A549 (cell line): ENCODE measurements at regions not wholly inside any gene's neighbourhood (a gene's known extent, or its start where the extent isn't known, plus 50 kb on each side); places are given as distances from the start of the nearest gene placed in this dataset.

Source experiments
- ATAC-seq, 2 experiments: fragments of 200-7000 bp in 1 of 2; fragments of >200 bp in 1 of 2; cut with Nextera tagmentation in 1 of 2; cut with Tn5 transposase in 1 of 2; 3 replicates each; pipeline versions ENCODE4 v1.8.0 to v1.9.1; 2018 to 2020; ENCODE audit warnings: mild to moderate bottlenecking in 1 of 2, moderate library complexity in 1 of 2
- CTCF ChIA-PET: fragments of 300-600 bp; sonication (Branson Sonifier 250); formaldehyde crosslinking; extraction: SDS; loops from one replicate; lab custom pipeline; 2021; ENCODE audit warnings: antibody characterized with exemption, inconsistent platforms; lab: Yijun Ruan, JAX
- POLR2A ChIA-PET: fragments of 350-600 bp; formaldehyde crosslinking; extraction: SDS; loops from one replicate; lab custom pipeline; 2021; ENCODE audit warnings: antibody characterized with exemption, inconsistent platforms; lab: Yijun Ruan, JAX
- DNase-seq, 2 experiments: peaks; one replicate each; pipeline versions ENCODE4 v3.0.0 to v3.0.0-alpha.2; 2011 to 2016; ENCODE audit warnings: low read depth in 1 of 2, low spot score in 1 of 2
- FAIRE-seq: peaks from 2 replicates; lab custom pipeline; 2011; peaks lifted over from hg19 to GRCh38; lab: Jason Lieb, UNC
- H3K27ac ChIP-seq, 2 experiments: fragments of >200 bp; sonication (Bioruptor Twin); formaldehyde crosslinking; 3 replicates each; pipeline ENCODE4 v1.5.1; 2016 to 2017
- H3K4me1 ChIP-seq: fragments of >200 bp; sonication (Bioruptor Twin); formaldehyde crosslinking; 3 replicates; pipeline ENCODE4 v1.6.1; 2016
- H3K4me2 ChIP-seq: fragments of >200 bp; sonication (Bioruptor Twin); formaldehyde crosslinking; 3 replicates; pipeline ENCODE4 v1.6.1; 2016
- H3K4me3 ChIP-seq: fragments of >200 bp; sonication (Bioruptor Twin); formaldehyde crosslinking; 3 replicates; pipeline ENCODE4 v1.5.1; 2016
- H3K9me3 ChIP-seq: fragments of >200 bp; sonication (Bioruptor Twin); formaldehyde crosslinking; 3 replicates; pipeline ENCODE4 v1.6.1; 2016
- BHLHE40 ChIP-seq: IDR thresholded peaks from 2 replicates; pipeline ENCODE4 v1.6.1; 2012; ENCODE audit warnings: low read depth, low read length, inconsistent platforms
- CEBPB ChIP-seq, 2 experiments: fragments of >200 bp in 1 of 2; sonication (Bioruptor Twin) in 1 of 2; formaldehyde crosslinking in 1 of 2; IDR thresholded peaks; 2 replicates each; pipeline ENCODE4 v1.6.1; 2012 to 2016
- CHD2 ChIP-seq: fragments of 150-350 bp; IDR thresholded peaks from 2 replicates; pipeline ENCODE4 v1.6.1; 2014; ENCODE audit warnings: low read length; ENCODE audit not compliant: partially characterized antibody
- CHD4 ChIP-seq: fragments of 200-600 bp; sonication (generic); IDR thresholded peaks from 2 replicates; pipeline ENCODE4 v1.6.1; 2016; ENCODE audit warnings: antibody characterized with exemption, mild to moderate bottlenecking, borderline replicate concordance
- EHMT2 ChIP-seq: fragments of 200-600 bp; sonication (generic); IDR thresholded peaks from 2 replicates; pipeline ENCODE4 v1.6.1; 2016; ENCODE audit warnings: antibody characterized with exemption, low read depth, mild to moderate bottlenecking, moderate library complexity
- ELK1 ChIP-seq: fragments of 150-350 bp; IDR thresholded peaks from 2 replicates; pipeline ENCODE4 v1.6.1; 2014; ENCODE audit warnings: low read depth, mild to moderate bottlenecking, low read length
- FOSL2 ChIP-seq, 2 experiments: fragments of 450-650 bp in 1 of 2; fragments of >200 bp in 1 of 2; sonication (Bioruptor Twin) in 1 of 2; formaldehyde crosslinking; IDR thresholded peaks; 2 replicates each; pipeline versions ENCODE4 v1.5.0 to v1.6.1; 2016 to 2020; ENCODE audit warnings: mild to moderate bottlenecking in 1 of 2, moderate library complexity in 1 of 2
- GATA3 ChIP-seq: IDR thresholded peaks from 2 replicates; pipeline ENCODE4 v1.6.1; 2012; ENCODE audit warnings: borderline replicate concordance
- HEYL ChIP-seq: fragments of 250-450 bp; sonication (Bioruptor Pico); IDR thresholded peaks from 2 replicates; pipeline ENCODE4 v1.8.0; 2021; ENCODE audit warnings: mild to moderate bottlenecking, moderate library complexity
- HOXB5 ChIP-seq: fragments of 250-450 bp; sonication (Bioruptor Pico); IDR thresholded peaks from 2 replicates; pipeline ENCODE4 v1.5.0; 2020; ENCODE audit warnings: mild to moderate bottlenecking, moderate library complexity
- JUN ChIP-seq, 2 experiments: fragments of >200 bp; sonication (Bioruptor Twin); formaldehyde crosslinking; IDR thresholded peaks; 2 replicates in 1 of 2; 3 replicates in 1 of 2; pipeline ENCODE4 v1.6.1; 2016 to 2017
- KDM5A ChIP-seq: fragments of 200-600 bp; sonication (generic); IDR thresholded peaks from 2 replicates; pipeline ENCODE4 v1.6.1; 2016; ENCODE audit warnings: antibody characterized with exemption, mild to moderate bottlenecking
- MAFK ChIP-seq: fragments of 450-650 bp; IDR thresholded peaks from 2 replicates; pipeline ENCODE4 v1.6.1; 2014; ENCODE audit not compliant: partially characterized antibody
- PHF8 ChIP-seq: fragments of 200-600 bp; sonication (generic); IDR thresholded peaks from 2 replicates; pipeline ENCODE4 v1.6.1; 2016; ENCODE audit warnings: low read depth, mild to moderate bottlenecking, antibody characterized with exemption, moderate library complexity, borderline replicate concordance
- POLR2A ChIP-seq: IDR thresholded peaks from 2 replicates; pipeline ENCODE4 v1.6.1; 2012; ENCODE audit warnings: mild to moderate bottlenecking, low read length
- POLR2AphosphoS2 ChIP-seq: conservative IDR thresholded peaks from 2 replicates; pipeline ENCODE4 v1.6.1; 2012; ENCODE audit warnings: low read length, improper control_type of control experiment, inconsistent platforms
- RARB ChIP-seq: fragments of 250-450 bp; sonication (Bioruptor Pico); IDR thresholded peaks from 2 replicates; pipeline ENCODE4 v1.8.0; 2021; ENCODE audit warnings: mild to moderate bottlenecking, moderate library complexity
- RCOR1 ChIP-seq: fragments of 150-350 bp; IDR thresholded peaks from 2 replicates; pipeline ENCODE4 v1.6.1; 2014; ENCODE audit warnings: antibody characterized with exemption, low read length, low read depth
- RFX5 ChIP-seq: fragments of 450-650 bp; IDR thresholded peaks from 2 replicates; pipeline ENCODE4 v1.7.1; 2014; ENCODE audit warnings: antibody characterized with exemption, mild to moderate bottlenecking, moderate library complexity
- SMC3 ChIP-seq: fragments of >200 bp; sonication (Bioruptor Twin); formaldehyde crosslinking; IDR thresholded peaks from 3 replicates; pipeline ENCODE4 v1.6.1; 2018; ENCODE audit warnings: inconsistent platforms
- ZNF302 ChIP-seq: fragments of 250-450 bp; sonication (Bioruptor Pico); IDR thresholded peaks from 2 replicates; pipeline ENCODE4 v1.9.0; 2021; ENCODE audit warnings: inconsistent platforms, mild to moderate bottlenecking, moderate library complexity
- WGBS: methylation state at CpG from one replicate; pipeline ENCODE4 v1.1.6; 2017; ENCODE audit errors: missing lambda C conversion rate; 5-methylcytosine and 5-hydroxymethylcytosine counted together
- TF ChIP-seq, protein P1 (sequence below): fragments of 250-450 bp; sonication (Bioruptor Pico); IDR thresholded peaks from 2 replicates; pipeline ENCODE4 v1.5.0; 2020; ENCODE audit warnings: low read depth, mild to moderate bottlenecking, moderate library complexity
- TF ChIP-seq, protein P2 (sequence below): fragments of >200 bp; sonication (Bioruptor Twin); formaldehyde crosslinking; IDR thresholded peaks from 3 replicates; pipeline ENCODE4 v1.5.1; 2016

- no peak for FAIRE-seq
- 74% methylated on average over 5 of the region's 5 CpGs for WGBS
Measured at GRCh38 chr13:110802260-110802659, 88.8 kb downstream of the ING1 start.

DNA sequence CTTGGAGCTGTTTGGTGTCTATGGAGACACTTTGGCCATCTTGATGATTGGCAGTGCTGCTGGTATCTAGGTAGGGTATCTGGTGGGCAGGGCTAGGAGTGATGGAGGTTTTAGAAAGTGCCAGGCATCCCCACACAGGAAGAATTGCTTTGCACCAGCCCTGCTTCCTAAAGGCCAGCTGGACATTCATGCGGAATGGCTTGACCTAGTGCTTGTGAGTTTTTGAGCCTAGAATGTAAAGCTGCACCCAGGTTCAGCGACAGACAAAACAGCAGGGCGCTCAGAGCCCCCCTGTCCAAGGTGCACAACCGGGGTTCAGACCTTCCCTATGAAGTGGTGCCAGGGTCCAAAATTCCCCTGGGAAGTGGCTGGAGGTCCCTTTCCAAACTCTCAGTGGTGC lies 93.1 kb downstream of the ING1 start:
- ATAC-seq (no peak), DNase-seq (no peak), FAIRE-seq (no peak)
- Histone ChIP-seq H3K4me1 (no peaks in the 10 kb centered on the region), H3K9me3 (no peaks in the 10 kb centered on the region), H3K27ac (no peak overlapping the region), H3K4me3 (no peak overlapping the region), H3K4me2 (no peak overlapping the region)
- POLR2A ChIA-PET, result no interaction called here
- no peak for TF ChIP-seq POLR2AphosphoS2
- no peak for TF ChIP-seq PHF8
- no peak for TF ChIP-seq RARB (CRISPR knock-in tag)
- no peak for TF ChIP-seq BHLHE40
- TF ChIP-seq ZNF302 (CRISPR knock-in tag), result no peak
- TF ChIP-seq HEYL, result no peak
- no peak for TF ChIP-seq CHD4
- TF ChIP-seq HOXB5 (CRISPR knock-in tag), result no peak
- no peak for TF ChIP-seq FOSL2 (IDR thresholded peaks at IDR 0.05)
- no peak for TF ChIP-seq FOSL2 (CRISPR knock-in tag; IDR thresholded peaks at IDR 0.05)
- CTCF ChIA-PET, result interaction anchor here (1.9 kb wide), 1 partner anchor 12 kb away, joined by 8 read pairs; no protein-coding TSS in a partner anchor
- WGBS, result 52% methylated on average over 2 of the region's 4 CpGs

More at GRCh38 chr13:110802260-110802659, 88.8 kb downstream of the ING1 start:
- no peak for DNase-seq
- no peak overlapping the region for H3K27ac ChIP-seq
- no peaks in the 10 kb centered on the region for H3K4me1 ChIP-seq
- no peak overlapping the region for H3K4me3 ChIP-seq
- CTCF ChIA-PET, result no interaction called here
- no peak for ATAC-seq
- no peak overlapping the region for H3K4me2 ChIP-seq
- POLR2A ChIA-PET, result no interaction called here
- no peak for TF ChIP-seq EHMT2
- TF ChIP-seq ZNF302 (CRISPR knock-in tag), result no peak
- no peak for TF ChIP-seq MAFK
- no peak for TF ChIP-seq HEYL
- no peak for TF ChIP-seq RFX5
- no peak for TF ChIP-seq RARB (CRISPR knock-in tag)
- no peak for TF ChIP-seq POLR2A
- no peak for TF ChIP-seq ELK1
- no peak for TF ChIP-seq GATA3
- no peak for TF ChIP-seq SMC3
- TF ChIP-seq, protein P1, sequence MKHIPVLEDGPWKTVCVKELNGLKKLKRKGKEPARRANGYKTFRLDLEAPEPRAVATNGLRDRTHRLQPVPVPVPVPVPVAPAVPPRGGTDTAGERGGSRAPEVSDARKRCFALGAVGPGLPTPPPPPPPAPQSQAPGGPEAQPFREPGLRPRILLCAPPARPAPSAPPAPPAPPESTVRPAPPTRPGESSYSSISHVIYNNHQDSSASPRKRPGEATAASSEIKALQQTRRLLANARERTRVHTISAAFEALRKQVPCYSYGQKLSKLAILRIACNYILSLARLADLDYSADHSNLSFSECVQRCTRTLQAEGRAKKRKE (CRISPR knock-in tag), result no peak
- no peaks in the 10 kb centered on the region for H3K9me3 ChIP-seq

DNA sequence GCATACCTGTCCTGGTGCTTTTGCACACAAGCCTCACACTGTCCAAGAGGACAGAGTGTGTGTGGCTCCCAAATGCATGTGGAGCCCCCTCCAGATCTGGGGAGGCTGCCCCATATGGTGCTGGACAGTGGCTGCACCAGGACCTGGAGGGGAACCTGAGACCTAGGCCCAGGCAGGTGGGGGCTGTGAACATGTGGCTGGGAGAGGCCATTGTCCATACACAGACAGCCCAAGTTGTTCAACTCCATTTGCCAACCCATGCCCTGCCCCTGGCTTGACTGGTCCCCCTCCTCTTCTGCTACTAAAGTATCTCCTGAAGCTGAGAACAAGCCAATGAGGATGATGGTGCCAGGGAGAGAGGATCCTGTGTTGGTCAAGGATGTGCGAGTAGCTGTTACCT lies 94.0 kb downstream of the ING1 start:
- H3K27ac ChIP-seq, result no peak overlapping the region
- no peaks in the 10 kb centered on the region for H3K9me3 ChIP-seq
- H3K4me3 ChIP-seq, result no peak overlapping the region
- POLR2A ChIA-PET, result no interaction called here
- no peaks in the 10 kb centered on the region for H3K4me1 ChIP-seq
- TF ChIP-seq, protein P2, sequence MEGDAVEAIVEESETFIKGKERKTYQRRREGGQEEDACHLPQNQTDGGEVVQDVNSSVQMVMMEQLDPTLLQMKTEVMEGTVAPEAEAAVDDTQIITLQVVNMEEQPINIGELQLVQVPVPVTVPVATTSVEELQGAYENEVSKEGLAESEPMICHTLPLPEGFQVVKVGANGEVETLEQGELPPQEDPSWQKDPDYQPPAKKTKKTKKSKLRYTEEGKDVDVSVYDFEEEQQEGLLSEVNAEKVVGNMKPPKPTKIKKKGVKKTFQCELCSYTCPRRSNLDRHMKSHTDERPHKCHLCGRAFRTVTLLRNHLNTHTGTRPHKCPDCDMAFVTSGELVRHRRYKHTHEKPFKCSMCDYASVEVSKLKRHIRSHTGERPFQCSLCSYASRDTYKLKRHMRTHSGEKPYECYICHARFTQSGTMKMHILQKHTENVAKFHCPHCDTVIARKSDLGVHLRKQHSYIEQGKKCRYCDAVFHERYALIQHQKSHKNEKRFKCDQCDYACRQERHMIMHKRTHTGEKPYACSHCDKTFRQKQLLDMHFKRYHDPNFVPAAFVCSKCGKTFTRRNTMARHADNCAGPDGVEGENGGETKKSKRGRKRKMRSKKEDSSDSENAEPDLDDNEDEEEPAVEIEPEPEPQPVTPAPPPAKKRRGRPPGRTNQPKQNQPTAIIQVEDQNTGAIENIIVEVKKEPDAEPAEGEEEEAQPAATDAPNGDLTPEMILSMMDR, result no peak
- TF ChIP-seq JUN (IDR thresholded peaks at IDR 0.05) (no peak), BHLHE40 (no peak), RFX5 (no peak), ZNF302 (CRISPR knock-in tag) (no peak), CEBPB (IDR thresholded peaks at IDR 0.05) (no peak), PHF8 (no peak), KDM5A (no peak), FOSL2 (IDR thresholded peaks at IDR 0.05) (no peak), FOSL2 (CRISPR knock-in tag; IDR thresholded peaks at IDR 0.05) (no peak), RCOR1 (no peak), CHD2 (no peak), ELK1 (no peak)
- TF ChIP-seq, protein P1 (CRISPR knock-in tag), result no peak
- ATAC-seq, result no peak
- CTCF ChIA-PET, result interaction anchor here (1.3 to 1.9 kb wide), 2 partner anchors 8 to 11 kb away, joined by 4 to 8 read pairs; no protein-coding TSS in a partner anchor
- no peak for FAIRE-seq
- WGBS, result 75% methylated on average over 1 of the region's 1 CpG
- H3K4me2 ChIP-seq, result no peak overlapping the region
- DNase-seq, result no peak
